Caco-2 (cell line): ENCODE measurements at regions not wholly inside any gene's neighbourhood (a gene's known extent, or its start where the extent isn't known, plus 50 kb on each side); places are given as distances from the start of the nearest gene placed in this dataset.

ENCODE experiments used
- BruUV-seq: library from RNA; stranded (reverse); fragments of 400-500 nt; replicated peaks from 2 replicates; lab custom pipeline; 2021; lab: Mats Ljungman, UMichigan
- CTCF ChIA-PET: fragments of 300-600 bp; sonication (Branson Sonifier 250); formaldehyde crosslinking; loops from one replicate; lab custom pipeline; 2022; ENCODE audit warnings: antibody characterized with exemption; lab: Charles Lee
- POLR2A ChIA-PET: fragments of 300-600 bp; sonication (Branson Sonifier 250); formaldehyde crosslinking; loops from one replicate; lab custom pipeline; 2022; ENCODE audit warnings: antibody characterized with exemption; lab: Charles Lee
- DNase-seq, 2 experiments: peaks; one replicate each; pipeline versions ENCODE4 v3.0.0 to v3.0.0-alpha.2; 2020 to 2022
- H3K27me3 ChIP-seq: replicated peaks from 2 replicates; pipeline ENCODE4 v1.6.0; 2011; ENCODE audit warnings: low read length; ENCODE audit not compliant: control insufficient read depth, insufficient read depth
- H3K36me3 ChIP-seq: 2 replicates; pipeline ENCODE4 v1.5.1; 2011; ENCODE audit warnings: low read length; ENCODE audit not compliant: control insufficient read depth, insufficient read depth
- H3K4me1 ChIP-seq: fragments of 250-450 bp; sonication (Bioruptor Pico); 2 replicates; pipeline ENCODE4 v1.5.1; 2020; ENCODE audit warnings: mild to moderate bottlenecking
- H3K4me3 ChIP-seq: 2 replicates; pipeline ENCODE4 v1.5.1; 2011; ENCODE audit warnings: low read depth, mild to moderate bottlenecking, control low read depth, low read length
- H3K9me3 ChIP-seq: fragments of 250-450 bp; sonication (Bioruptor Pico); 2 replicates; pipeline ENCODE4 v1.5.1; 2020; ENCODE audit warnings: mild to moderate bottlenecking, moderate library complexity
- H3K27ac Mint-ChIP-seq: one replicate; pipeline ENCODE4 v1.8.0; 2022; ENCODE audit warnings: mixed read lengths; ENCODE audit not compliant: unreplicated experiment
- H3K27me3 Mint-ChIP-seq: one replicate; pipeline ENCODE4 v1.8.0; 2022; ENCODE audit warnings: mixed read lengths; ENCODE audit not compliant: insufficient read depth, unreplicated experiment
- H3K36me3 Mint-ChIP-seq: one replicate; pipeline ENCODE4 v1.8.0; 2022; ENCODE audit warnings: mild to moderate bottlenecking, mixed read lengths; ENCODE audit not compliant: insufficient read depth, unreplicated experiment
- H3K4me1 Mint-ChIP-seq: one replicate; pipeline ENCODE4 v1.8.0; 2022; ENCODE audit warnings: low read depth, mixed read lengths; ENCODE audit not compliant: unreplicated experiment
- H3K4me3 Mint-ChIP-seq: one replicate; pipeline ENCODE4 v1.8.0; 2022; ENCODE audit warnings: mild to moderate bottlenecking, moderate library complexity, mixed read lengths; ENCODE audit not compliant: unreplicated experiment
- H3K9me3 Mint-ChIP-seq: one replicate; pipeline ENCODE4 v1.8.0; 2022; ENCODE audit warnings: mixed read lengths; ENCODE audit not compliant: unreplicated experiment
- intact Hi-C: fragments of 100-400 bp; cut with micrococcal nuclease; formaldehyde crosslinking; loops from one replicate; pipeline ENCODE4 v1.10.0; 2022; ENCODE audit not compliant: unreplicated experiment
- TF ChIP-seq, protein P1 (sequence below), 2 experiments: fragments of 200-600 bp in 1 of 2; IDR thresholded peaks; 1 replicate in 1 of 2; 2 replicates in 1 of 2; pipeline versions ENCODE4 v1.5.1 to v1.8.0; 2011 to 2022; ENCODE audit warnings: antibody characterized with exemption in 1 of 2, control low read depth in 1 of 2, inconsistent platforms in 1 of 2, low read depth in 1 of 2, low read length in 1 of 2, mild to moderate bottlenecking in 1 of 2, moderate library complexity in 1 of 2; ENCODE audit not compliant: insufficient read depth in 1 of 2, severe bottlenecking in 1 of 2, unreplicated experiment in 1 of 2

- H3K36me3 Mint-ChIP-seq = no peaks in the 10 kb centered on the region
- ChIA-PET CTCF (no interaction called here), POLR2A (no interaction called here)
- no TSS peak for BruUV-seq
- Histone ChIP-seq H3K4me3 (no peak overlapping the region), H3K27me3 (no peaks in the 10 kb centered on the region), H3K9me3 (no peaks in the 10 kb centered on the region), H3K4me1 (peaks cover 10% of the 10 kb centered on the region), H3K36me3 (no peaks in the 10 kb centered on the region)
- H3K4me1 Mint-ChIP-seq = peaks cover 13% of the 10 kb centered on the region
- peaks cover 6% of the 10 kb centered on the region for H3K9me3 Mint-ChIP-seq
- TF ChIP-seq, protein P1, sequence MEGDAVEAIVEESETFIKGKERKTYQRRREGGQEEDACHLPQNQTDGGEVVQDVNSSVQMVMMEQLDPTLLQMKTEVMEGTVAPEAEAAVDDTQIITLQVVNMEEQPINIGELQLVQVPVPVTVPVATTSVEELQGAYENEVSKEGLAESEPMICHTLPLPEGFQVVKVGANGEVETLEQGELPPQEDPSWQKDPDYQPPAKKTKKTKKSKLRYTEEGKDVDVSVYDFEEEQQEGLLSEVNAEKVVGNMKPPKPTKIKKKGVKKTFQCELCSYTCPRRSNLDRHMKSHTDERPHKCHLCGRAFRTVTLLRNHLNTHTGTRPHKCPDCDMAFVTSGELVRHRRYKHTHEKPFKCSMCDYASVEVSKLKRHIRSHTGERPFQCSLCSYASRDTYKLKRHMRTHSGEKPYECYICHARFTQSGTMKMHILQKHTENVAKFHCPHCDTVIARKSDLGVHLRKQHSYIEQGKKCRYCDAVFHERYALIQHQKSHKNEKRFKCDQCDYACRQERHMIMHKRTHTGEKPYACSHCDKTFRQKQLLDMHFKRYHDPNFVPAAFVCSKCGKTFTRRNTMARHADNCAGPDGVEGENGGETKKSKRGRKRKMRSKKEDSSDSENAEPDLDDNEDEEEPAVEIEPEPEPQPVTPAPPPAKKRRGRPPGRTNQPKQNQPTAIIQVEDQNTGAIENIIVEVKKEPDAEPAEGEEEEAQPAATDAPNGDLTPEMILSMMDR (IDR thresholded peaks at IDR 0.05; ENCODE audit: insufficient read depth in 1 of 2, low read depth in 1 of 2, low read length in 1 of 2, severe bottlenecking in 1 of 2, unreplicated experiment in 1 of 2) = no peak
- no peak for DNase-seq
- intact Hi-C loops = no loop called here
- H3K27me3 Mint-ChIP-seq = no peaks in the 10 kb centered on the region
- no peak overlapping the region for H3K27ac Mint-ChIP-seq
- H3K4me3 Mint-ChIP-seq = no peak overlapping the region
Measured at GRCh38 chr1:228919914-228920313, 184.6 kb downstream of the RHOU start.

GRCh38 chr1:228920831-228921230 lies 185.6 kb downstream of the RHOU start:
- Mint-ChIP-seq H3K4me1 (peaks cover 15% of the 10 kb centered on the region), H3K9me3 (peaks cover 15% of the 10 kb centered on the region), H3K36me3 (peaks cover 5% of the 10 kb centered on the region), H3K27ac (no peak overlapping the region), H3K4me3 (no peak overlapping the region), H3K27me3 (no peaks in the 10 kb centered on the region)
- Histone ChIP-seq H3K27me3 (no peaks in the 10 kb centered on the region), H3K4me1 (peaks cover 16% of the 10 kb centered on the region), H3K36me3 (no peaks in the 10 kb centered on the region), H3K4me3 (no peak overlapping the region), H3K9me3 (no peaks in the 10 kb centered on the region)
- ChIA-PET CTCF (no interaction called here), POLR2A (no interaction called here)
- no TSS peak for BruUV-seq
- TF ChIP-seq, protein P1 (IDR thresholded peaks at IDR 0.05; ENCODE audit: insufficient read depth in 1 of 2, low read depth in 1 of 2, low read length in 1 of 2, severe bottlenecking in 1 of 2, unreplicated experiment in 1 of 2) = no peak
- DNase-seq = no peak
- intact Hi-C loops = no loop called here

DNA sequence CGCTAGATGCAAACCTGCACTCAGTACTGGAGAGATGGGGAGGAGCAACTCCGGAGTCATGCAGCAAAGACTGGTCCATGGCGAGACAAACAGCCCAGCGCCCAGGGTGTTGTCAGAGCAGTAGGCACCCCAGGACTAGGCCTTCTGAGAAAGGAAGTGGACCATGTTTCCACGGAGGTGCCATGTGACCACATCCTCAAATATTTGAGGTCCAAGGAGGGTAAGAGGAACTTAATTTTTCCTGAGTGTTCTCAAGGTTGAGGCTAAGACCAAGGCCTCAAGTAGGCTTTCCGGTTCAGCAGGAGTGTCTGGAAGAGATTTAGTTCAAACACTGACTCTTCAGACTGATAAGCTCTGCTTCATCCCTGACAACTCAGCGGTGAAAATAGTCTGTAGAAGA lies 186.2 kb downstream of the RHOU start:
- Mint-ChIP-seq H3K27me3 (no peaks in the 10 kb centered on the region), H3K36me3 (peaks cover 6% of the 10 kb centered on the region), H3K27ac (no peak overlapping the region), H3K4me3 (no peak overlapping the region), H3K9me3 (peaks cover 22% of the 10 kb centered on the region), H3K4me1 (peaks cover 15% of the 10 kb centered on the region)
- Histone ChIP-seq H3K4me1 (peaks cover 16% of the 10 kb centered on the region), H3K4me3 (no peak overlapping the region), H3K36me3 (no peaks in the 10 kb centered on the region), H3K9me3 (no peaks in the 10 kb centered on the region), H3K27me3 (no peaks in the 10 kb centered on the region)
- DNase-seq = peak in 1 of 2 experiments; percentile 24
- TF ChIP-seq, protein P1 (IDR thresholded peaks at IDR 0.05; ENCODE audit: insufficient read depth in 1 of 2, low read depth in 1 of 2, low read length in 1 of 2, severe bottlenecking in 1 of 2, unreplicated experiment in 1 of 2) = no peak
- BruUV-seq = no TSS peak
- CTCF ChIA-PET = no interaction called here
- intact Hi-C loops = no loop called here
- POLR2A ChIA-PET = interaction anchor here (0.6 kb wide), 1 partner anchor 46 kb away, joined by 3 read pairs; no protein-coding TSS in a partner anchor
